ENCODE measurements at regions not wholly inside any gene's neighbourhood (a gene's known extent, or its start where the extent isn't known, plus 50 kb on each side); places are given as distances from the start of the nearest gene placed in this dataset.
A peak's percentile ranks its signal among the peaks of the same experiment; 100 is the strongest.

DNA sequence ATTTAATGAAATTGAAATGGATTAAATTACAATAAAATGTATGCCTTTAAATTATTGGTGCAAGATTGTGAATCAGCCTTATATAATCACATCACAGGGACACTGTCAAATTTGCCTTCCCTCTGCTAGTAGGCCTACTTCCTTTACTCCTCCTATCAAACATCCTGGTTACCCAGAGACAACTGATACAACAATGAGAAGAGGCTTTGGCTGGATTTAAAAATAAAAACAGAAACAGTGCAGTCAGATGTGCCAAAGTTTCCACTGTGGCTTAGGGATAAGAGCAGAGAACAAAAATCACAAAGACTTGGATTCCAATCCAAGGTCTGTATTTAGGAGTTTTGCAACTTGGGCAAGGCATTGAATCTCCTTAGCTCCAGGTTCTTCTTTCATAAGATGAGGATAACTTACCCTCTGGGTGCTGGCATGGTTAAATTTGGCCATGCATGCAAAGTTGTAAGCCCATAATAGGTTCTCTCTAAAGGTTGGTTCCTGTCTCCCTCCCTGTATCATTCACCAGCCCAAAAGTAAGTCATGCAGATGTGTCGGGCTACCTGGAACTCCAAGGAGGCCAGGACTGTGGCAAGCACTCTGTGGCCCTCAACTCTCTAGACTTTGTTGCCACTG, 99.3 kb upstream of the LRATD1 start:
- no peak for ATAC-seq

DNA sequence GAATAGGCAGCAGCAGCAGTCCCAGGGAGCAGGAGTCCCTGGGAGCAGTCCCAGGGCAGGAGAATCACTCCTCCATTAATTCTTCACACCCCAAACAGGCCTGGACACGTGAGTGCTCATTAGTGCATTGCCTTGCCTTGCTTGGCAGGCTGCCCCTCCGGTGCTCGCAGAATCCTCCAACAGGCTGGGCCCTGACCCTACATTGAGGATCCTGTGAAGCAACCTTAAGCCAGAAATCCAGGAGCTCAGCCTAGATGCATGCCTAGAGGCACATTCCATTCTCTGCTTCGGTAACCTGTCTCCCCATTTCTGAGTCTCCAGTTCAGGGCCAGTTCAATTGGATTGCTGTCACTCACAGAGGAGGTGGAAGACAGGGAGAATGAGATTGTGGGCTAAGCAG, 97.4 kb upstream of the LRATD1 start:
- TF ChIP-seq, protein P1, sequence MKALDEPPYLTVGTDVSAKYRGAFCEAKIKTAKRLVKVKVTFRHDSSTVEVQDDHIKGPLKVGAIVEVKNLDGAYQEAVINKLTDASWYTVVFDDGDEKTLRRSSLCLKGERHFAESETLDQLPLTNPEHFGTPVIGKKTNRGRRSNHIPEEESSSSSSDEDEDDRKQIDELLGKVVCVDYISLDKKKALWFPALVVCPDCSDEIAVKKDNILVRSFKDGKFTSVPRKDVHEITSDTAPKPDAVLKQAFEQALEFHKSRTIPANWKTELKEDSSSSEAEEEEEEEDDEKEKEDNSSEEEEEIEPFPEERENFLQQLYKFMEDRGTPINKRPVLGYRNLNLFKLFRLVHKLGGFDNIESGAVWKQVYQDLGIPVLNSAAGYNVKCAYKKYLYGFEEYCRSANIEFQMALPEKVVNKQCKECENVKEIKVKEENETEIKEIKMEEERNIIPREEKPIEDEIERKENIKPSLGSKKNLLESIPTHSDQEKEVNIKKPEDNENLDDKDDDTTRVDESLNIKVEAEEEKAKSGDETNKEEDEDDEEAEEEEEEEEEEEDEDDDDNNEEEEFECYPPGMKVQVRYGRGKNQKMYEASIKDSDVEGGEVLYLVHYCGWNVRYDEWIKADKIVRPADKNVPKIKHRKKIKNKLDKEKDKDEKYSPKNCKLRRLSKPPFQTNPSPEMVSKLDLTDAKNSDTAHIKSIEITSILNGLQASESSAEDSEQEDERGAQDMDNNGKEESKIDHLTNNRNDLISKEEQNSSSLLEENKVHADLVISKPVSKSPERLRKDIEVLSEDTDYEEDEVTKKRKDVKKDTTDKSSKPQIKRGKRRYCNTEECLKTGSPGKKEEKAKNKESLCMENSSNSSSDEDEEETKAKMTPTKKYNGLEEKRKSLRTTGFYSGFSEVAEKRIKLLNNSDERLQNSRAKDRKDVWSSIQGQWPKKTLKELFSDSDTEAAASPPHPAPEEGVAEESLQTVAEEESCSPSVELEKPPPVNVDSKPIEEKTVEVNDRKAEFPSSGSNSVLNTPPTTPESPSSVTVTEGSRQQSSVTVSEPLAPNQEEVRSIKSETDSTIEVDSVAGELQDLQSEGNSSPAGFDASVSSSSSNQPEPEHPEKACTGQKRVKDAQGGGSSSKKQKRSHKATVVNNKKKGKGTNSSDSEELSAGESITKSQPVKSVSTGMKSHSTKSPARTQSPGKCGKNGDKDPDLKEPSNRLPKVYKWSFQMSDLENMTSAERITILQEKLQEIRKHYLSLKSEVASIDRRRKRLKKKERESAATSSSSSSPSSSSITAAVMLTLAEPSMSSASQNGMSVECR (CRISPR knock-in tag; IDR thresholded peaks at IDR 0.05; ENCODE audit: borderline replicate concordance): no peak
- TF ChIP-seq, protein P2, sequence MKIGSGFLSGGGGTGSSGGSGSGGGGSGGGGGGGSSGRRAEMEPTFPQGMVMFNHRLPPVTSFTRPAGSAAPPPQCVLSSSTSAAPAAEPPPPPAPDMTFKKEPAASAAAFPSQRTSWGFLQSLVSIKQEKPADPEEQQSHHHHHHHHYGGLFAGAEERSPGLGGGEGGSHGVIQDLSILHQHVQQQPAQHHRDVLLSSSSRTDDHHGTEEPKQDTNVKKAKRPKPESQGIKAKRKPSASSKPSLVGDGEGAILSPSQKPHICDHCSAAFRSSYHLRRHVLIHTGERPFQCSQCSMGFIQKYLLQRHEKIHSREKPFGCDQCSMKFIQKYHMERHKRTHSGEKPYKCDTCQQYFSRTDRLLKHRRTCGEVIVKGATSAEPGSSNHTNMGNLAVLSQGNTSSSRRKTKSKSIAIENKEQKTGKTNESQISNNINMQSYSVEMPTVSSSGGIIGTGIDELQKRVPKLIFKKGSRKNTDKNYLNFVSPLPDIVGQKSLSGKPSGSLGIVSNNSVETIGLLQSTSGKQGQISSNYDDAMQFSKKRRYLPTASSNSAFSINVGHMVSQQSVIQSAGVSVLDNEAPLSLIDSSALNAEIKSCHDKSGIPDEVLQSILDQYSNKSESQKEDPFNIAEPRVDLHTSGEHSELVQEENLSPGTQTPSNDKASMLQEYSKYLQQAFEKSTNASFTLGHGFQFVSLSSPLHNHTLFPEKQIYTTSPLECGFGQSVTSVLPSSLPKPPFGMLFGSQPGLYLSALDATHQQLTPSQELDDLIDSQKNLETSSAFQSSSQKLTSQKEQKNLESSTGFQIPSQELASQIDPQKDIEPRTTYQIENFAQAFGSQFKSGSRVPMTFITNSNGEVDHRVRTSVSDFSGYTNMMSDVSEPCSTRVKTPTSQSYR (CRISPR knock-in tag; IDR thresholded peaks at IDR 0.05): no peak
- TF ChIP-seq, protein P3, sequence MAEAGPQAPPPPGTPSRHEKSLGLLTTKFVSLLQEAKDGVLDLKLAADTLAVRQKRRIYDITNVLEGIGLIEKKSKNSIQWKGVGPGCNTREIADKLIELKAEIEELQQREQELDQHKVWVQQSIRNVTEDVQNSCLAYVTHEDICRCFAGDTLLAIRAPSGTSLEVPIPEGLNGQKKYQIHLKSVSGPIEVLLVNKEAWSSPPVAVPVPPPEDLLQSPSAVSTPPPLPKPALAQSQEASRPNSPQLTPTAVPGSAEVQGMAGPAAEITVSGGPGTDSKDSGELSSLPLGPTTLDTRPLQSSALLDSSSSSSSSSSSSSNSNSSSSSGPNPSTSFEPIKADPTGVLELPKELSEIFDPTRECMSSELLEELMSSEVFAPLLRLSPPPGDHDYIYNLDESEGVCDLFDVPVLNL (CRISPR knock-in tag; IDR thresholded peaks at IDR 0.05; ENCODE audit: borderline replicate concordance, low read depth): no peak
- TF ChIP-seq, protein P4, sequence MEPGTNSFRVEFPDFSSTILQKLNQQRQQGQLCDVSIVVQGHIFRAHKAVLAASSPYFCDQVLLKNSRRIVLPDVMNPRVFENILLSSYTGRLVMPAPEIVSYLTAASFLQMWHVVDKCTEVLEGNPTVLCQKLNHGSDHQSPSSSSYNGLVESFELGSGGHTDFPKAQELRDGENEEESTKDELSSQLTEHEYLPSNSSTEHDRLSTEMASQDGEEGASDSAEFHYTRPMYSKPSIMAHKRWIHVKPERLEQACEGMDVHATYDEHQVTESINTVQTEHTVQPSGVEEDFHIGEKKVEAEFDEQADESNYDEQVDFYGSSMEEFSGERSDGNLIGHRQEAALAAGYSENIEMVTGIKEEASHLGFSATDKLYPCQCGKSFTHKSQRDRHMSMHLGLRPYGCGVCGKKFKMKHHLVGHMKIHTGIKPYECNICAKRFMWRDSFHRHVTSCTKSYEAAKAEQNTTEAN (CRISPR knock-in tag; IDR thresholded peaks at IDR 0.05): no peak
- no peak for TF ChIP-seq NR1H2 (CRISPR knock-in tag; IDR thresholded peaks at IDR 0.05)
- TF ChIP-seq, protein P5, sequence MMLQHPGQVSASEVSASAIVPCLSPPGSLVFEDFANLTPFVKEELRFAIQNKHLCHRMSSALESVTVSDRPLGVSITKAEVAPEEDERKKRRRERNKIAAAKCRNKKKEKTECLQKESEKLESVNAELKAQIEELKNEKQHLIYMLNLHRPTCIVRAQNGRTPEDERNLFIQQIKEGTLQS (CRISPR knock-in tag; conservative IDR thresholded peaks at IDR 0.05): no peak
- TF ChIP-seq NFATC4 (CRISPR knock-in tag; IDR thresholded peaks at IDR 0.05): no peak
- TF ChIP-seq MXD4 (CRISPR knock-in tag; IDR thresholded peaks at IDR 0.05; ENCODE audit: borderline replicate concordance): no peak
- TF ChIP-seq, protein P6, sequence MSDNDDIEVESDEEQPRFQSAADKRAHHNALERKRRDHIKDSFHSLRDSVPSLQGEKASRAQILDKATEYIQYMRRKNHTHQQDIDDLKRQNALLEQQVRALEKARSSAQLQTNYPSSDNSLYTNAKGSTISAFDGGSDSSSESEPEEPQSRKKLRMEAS (CRISPR knock-in tag; IDR thresholded peaks at IDR 0.05): no peak
- TF ChIP-seq, protein P7, sequence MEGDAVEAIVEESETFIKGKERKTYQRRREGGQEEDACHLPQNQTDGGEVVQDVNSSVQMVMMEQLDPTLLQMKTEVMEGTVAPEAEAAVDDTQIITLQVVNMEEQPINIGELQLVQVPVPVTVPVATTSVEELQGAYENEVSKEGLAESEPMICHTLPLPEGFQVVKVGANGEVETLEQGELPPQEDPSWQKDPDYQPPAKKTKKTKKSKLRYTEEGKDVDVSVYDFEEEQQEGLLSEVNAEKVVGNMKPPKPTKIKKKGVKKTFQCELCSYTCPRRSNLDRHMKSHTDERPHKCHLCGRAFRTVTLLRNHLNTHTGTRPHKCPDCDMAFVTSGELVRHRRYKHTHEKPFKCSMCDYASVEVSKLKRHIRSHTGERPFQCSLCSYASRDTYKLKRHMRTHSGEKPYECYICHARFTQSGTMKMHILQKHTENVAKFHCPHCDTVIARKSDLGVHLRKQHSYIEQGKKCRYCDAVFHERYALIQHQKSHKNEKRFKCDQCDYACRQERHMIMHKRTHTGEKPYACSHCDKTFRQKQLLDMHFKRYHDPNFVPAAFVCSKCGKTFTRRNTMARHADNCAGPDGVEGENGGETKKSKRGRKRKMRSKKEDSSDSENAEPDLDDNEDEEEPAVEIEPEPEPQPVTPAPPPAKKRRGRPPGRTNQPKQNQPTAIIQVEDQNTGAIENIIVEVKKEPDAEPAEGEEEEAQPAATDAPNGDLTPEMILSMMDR (IDR thresholded peaks at IDR 0.05): no peak
- H3K4me1 Mint-ChIP-seq: no peaks in the 10 kb centered on the region
- CTCF ChIA-PET: no interaction called here
- H3K36me3 Mint-ChIP-seq: no peaks in the 10 kb centered on the region
- H3K9me3 Mint-ChIP-seq: no peaks in the 10 kb centered on the region
- H3K27ac Mint-ChIP-seq: no peak overlapping the region
- DNase-seq (ENCODE audit: low spot score) (no peak), ATAC-seq (peak; percentile 47)
- H3K27me3 Mint-ChIP-seq (ENCODE audit: low read depth): no peaks in the 10 kb centered on the region; the same call in 1 of the 2 replicates
- POLR2A ChIA-PET: no interaction called here
- no peak overlapping the region for H3K4me3 Mint-ChIP-seq

More for the DNA sequence above, 99.3 kb upstream of the LRATD1 start:
- Mint-ChIP-seq H3K27me3 (ENCODE audit: low read depth) (no peaks in the 10 kb centered on the region; the same call in 1 of the 2 replicates), H3K9me3 (no peaks in the 10 kb centered on the region), H3K36me3 (no peaks in the 10 kb centered on the region), H3K27ac (no peak overlapping the region), H3K4me1 (no peaks in the 10 kb centered on the region), H3K4me3 (no peak overlapping the region)
- TF ChIP-seq, protein P3 (CRISPR knock-in tag; IDR thresholded peaks at IDR 0.05; ENCODE audit: borderline replicate concordance, low read depth): no peak
- TF ChIP-seq, protein P8, sequence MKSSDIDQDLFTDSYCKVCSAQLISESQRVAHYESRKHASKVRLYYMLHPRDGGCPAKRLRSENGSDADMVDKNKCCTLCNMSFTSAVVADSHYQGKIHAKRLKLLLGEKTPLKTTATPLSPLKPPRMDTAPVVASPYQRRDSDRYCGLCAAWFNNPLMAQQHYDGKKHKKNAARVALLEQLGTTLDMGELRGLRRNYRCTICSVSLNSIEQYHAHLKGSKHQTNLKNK (CRISPR knock-in tag; IDR thresholded peaks at IDR 0.05): no peak
- TF ChIP-seq FOXK1 (CRISPR knock-in tag; IDR thresholded peaks at IDR 0.05): no peak
- no peak for DNase-seq (ENCODE audit: low spot score)
- POLR2A ChIA-PET: no interaction called here
- CTCF ChIA-PET: no interaction called here

All from WTC11 (cell line).